GM23338 (cell line): ENCODE measurements at regions not wholly inside any gene's neighbourhood (a gene's known extent, or its start where the extent isn't known, plus 50 kb on each side); places are given as distances from the start of the nearest gene placed in this dataset.

ENCODE experiments used
- ATAC-seq: fragments of 200-7000 bp; cut with Tn5 transposase; 3 replicates; pipeline ENCODE4 v1.9.1; 2020
- DNase-seq: peaks from one replicate; pipeline ENCODE4 v3.0.0-alpha.2; 2015; ENCODE audit warnings: low spot score
- H2AFZ ChIP-seq: fragments of 200-600 bp; sonication (generic); 2 replicates; pipeline ENCODE4 v1.8.0; 2016; ENCODE audit warnings: antibody characterized with exemption, mild to moderate bottlenecking, moderate library complexity
- H3F3A ChIP-seq: fragments of 200-600 bp; sonication (generic); replicated peaks from 2 replicates; pipeline ENCODE4 v1.8.0; 2017; ENCODE audit warnings: antibody characterized with exemption, mixed run types, low read depth
- H3K27ac ChIP-seq: fragments of 200-600 bp; sonication (generic); 2 replicates; pipeline ENCODE4 v1.6.1; 2016; ENCODE audit warnings: low read depth
- H3K27me3 ChIP-seq: fragments of 200-600 bp; sonication (generic); 2 replicates; pipeline ENCODE4 v1.8.0; 2016; ENCODE audit warnings: mild to moderate bottlenecking, mixed run types, moderate library complexity; ENCODE audit not compliant: insufficient read depth
- H3K36me3 ChIP-seq: fragments of 200-600 bp; sonication (generic); 2 replicates; pipeline ENCODE4 v1.8.0; 2016; ENCODE audit warnings: mild to moderate bottlenecking; ENCODE audit not compliant: insufficient read depth
- H3K4me1 ChIP-seq: fragments of 200-600 bp; sonication (generic); 2 replicates; pipeline ENCODE4 v1.8.0; 2016; ENCODE audit warnings: mild to moderate bottlenecking, moderate library complexity; ENCODE audit not compliant: insufficient read depth
- H3K4me2 ChIP-seq: fragments of 200-600 bp; sonication (generic); 2 replicates; pipeline ENCODE4 v1.7.1; 2017; ENCODE audit warnings: mixed run types
- H3K4me3 ChIP-seq: fragments of 200-600 bp; sonication (generic); 2 replicates; pipeline ENCODE4 v1.6.1; 2016; ENCODE audit warnings: mixed run types
- H3K79me2 ChIP-seq: fragments of 200-600 bp; sonication (generic); replicated peaks from 2 replicates; pipeline ENCODE4 v1.8.0; 2017; ENCODE audit warnings: mild to moderate bottlenecking; ENCODE audit not compliant: insufficient read depth
- H3K9me2 ChIP-seq: fragments of 200-600 bp; sonication (generic); 2 replicates; pipeline ENCODE4 v1.8.0; 2017; ENCODE audit not compliant: insufficient read depth
- H4K20me1 ChIP-seq: fragments of 200-600 bp; sonication (generic); replicated peaks from 2 replicates; pipeline ENCODE4 v1.8.0; 2017; ENCODE audit warnings: mild to moderate bottlenecking; ENCODE audit not compliant: insufficient read depth
- H3K27ac Mint-ChIP-seq: 2 replicates; pipeline ENCODE4 v1.8.0; 2020; ENCODE audit warnings: inconsistent platforms, mild to moderate bottlenecking, moderate library complexity, mixed read lengths
- H3K27me3 Mint-ChIP-seq: 3 replicates; pipeline ENCODE4 v1.8.0; 2022; ENCODE audit warnings: low read depth, mild to moderate bottlenecking, moderate library complexity, mixed read lengths, inconsistent platforms; ENCODE audit not compliant: insufficient read depth, poor library complexity
- H3K36me3 Mint-ChIP-seq: 3 replicates; pipeline ENCODE4 v1.8.0; 2021; ENCODE audit warnings: low read depth, mild to moderate bottlenecking, inconsistent platforms, moderate library complexity, mixed read lengths
- H3K4me1 Mint-ChIP-seq: 3 replicates; pipeline ENCODE4 v1.8.0; 2020; ENCODE audit warnings: mild to moderate bottlenecking, inconsistent platforms, mixed read lengths
- H3K4me3 Mint-ChIP-seq: 3 replicates; pipeline ENCODE4 v1.8.0; 2021; ENCODE audit warnings: moderate library complexity, mild to moderate bottlenecking, inconsistent platforms, mixed read lengths
- H3K9me3 Mint-ChIP-seq: 3 replicates; pipeline ENCODE4 v1.8.0; 2020; ENCODE audit warnings: moderate library complexity, mild to moderate bottlenecking, inconsistent platforms, mixed read lengths
- CREB1 ChIP-seq: fragments of 250-450 bp; sonication (Bioruptor Pico); IDR thresholded peaks from 2 replicates; pipeline ENCODE4 v1.5.0; 2020; ENCODE audit warnings: low read depth, mild to moderate bottlenecking, moderate library complexity
- EZH2 ChIP-seq: fragments of 200-600 bp; sonication (generic); IDR thresholded peaks from one replicate; pipeline ENCODE4 v1.8.0; 2017; ENCODE audit warnings: antibody characterized with exemption, mild to moderate bottlenecking, low read depth; ENCODE audit not compliant: unreplicated experiment
- EZH2phosphoT487 ChIP-seq: fragments of 200-600 bp; sonication (generic); IDR thresholded peaks from one replicate; pipeline ENCODE4 v1.8.1; 2018; ENCODE audit warnings: antibody characterized with exemption; ENCODE audit not compliant: unreplicated experiment
- JUNB ChIP-seq: IDR thresholded peaks from one replicate; pipeline ENCODE4 v1.6.1; 2016; ENCODE audit warnings: antibody characterized with exemption; ENCODE audit not compliant: unreplicated experiment
- NANOG ChIP-seq: IDR thresholded peaks from 2 replicates; pipeline ENCODE4 v1.6.1; 2016; ENCODE audit warnings: antibody characterized with exemption, borderline replicate concordance
- POLR2AphosphoS5 ChIP-seq: IDR thresholded peaks from 2 replicates; pipeline ENCODE4 v1.6.1; 2016; ENCODE audit warnings: antibody characterized with exemption, low read depth
- STAT1 ChIP-seq: IDR thresholded peaks from one replicate; pipeline ENCODE4 v1.6.1; 2016; ENCODE audit warnings: antibody characterized with exemption; ENCODE audit not compliant: unreplicated experiment
- ZNF114 ChIP-seq: fragments of 250-450 bp; sonication (Bioruptor Pico); IDR thresholded peaks from 2 replicates; pipeline ENCODE4 v1.5.0; 2020; ENCODE audit warnings: mild to moderate bottlenecking, moderate library complexity
- ZNF331 ChIP-seq: fragments of 250-450 bp; sonication (Bioruptor Pico); IDR thresholded peaks from 2 replicates; pipeline ENCODE4 v1.5.0; 2020; ENCODE audit warnings: low read depth, mild to moderate bottlenecking, moderate library complexity
- TF ChIP-seq, protein P1 (sequence below): IDR thresholded peaks from one replicate; pipeline ENCODE4 v1.6.1; 2018; ENCODE audit warnings: antibody characterized with exemption; ENCODE audit not compliant: unreplicated experiment
- TF ChIP-seq, protein P2 (sequence below): fragments of 250-450 bp; sonication (Bioruptor Pico); IDR thresholded peaks from 2 replicates; pipeline ENCODE4 v1.5.0; 2020; ENCODE audit warnings: mild to moderate bottlenecking, moderate library complexity
- TF ChIP-seq, protein P3 (sequence below): IDR thresholded peaks from 2 replicates; pipeline ENCODE4 v1.6.1; 2016; ENCODE audit warnings: antibody characterized with exemption
- TF ChIP-seq, protein P4 (sequence below), 2 experiments: fragments of 200-600 bp in 1 of 2; sonication (generic) in 1 of 2; conservative IDR thresholded peaks; 2 replicates each; pipeline versions ENCODE4 v1.5.1 to v1.6.1; 2016 to 2017; ENCODE audit warnings: antibody characterized with exemption in 2 of 2, low read depth in 2 of 2, mild to moderate bottlenecking in 2 of 2, moderate library complexity in 1 of 2

DNA sequence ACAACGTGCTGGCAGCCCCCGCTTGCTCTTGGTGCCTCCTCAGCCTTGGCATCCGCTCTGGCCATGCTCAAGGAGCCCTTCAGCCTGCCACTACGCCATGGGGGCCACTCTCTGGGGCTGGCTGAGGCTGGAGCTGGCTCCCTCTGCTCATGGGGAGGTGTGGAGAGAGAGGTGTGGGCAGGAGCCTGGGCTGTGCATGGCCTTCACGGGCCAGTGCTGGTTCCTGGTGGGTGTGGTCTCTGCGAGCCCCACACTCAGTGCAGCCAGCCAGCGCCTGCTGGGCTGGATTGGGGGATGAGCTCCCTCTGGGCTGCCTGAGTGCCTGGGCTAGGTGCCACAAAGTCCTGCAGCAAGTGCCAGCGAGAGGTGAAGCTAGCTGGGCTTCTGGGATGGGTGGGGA is 1289.1 kb downstream of the OLFM4 start:
- 0 out of 2 replicates have a peak, but pooled peaks cover 3% of the 10 kb centered on the region for H3K9me2 ChIP-seq
- H3K4me1 ChIP-seq = peaks cover 4% of the 10 kb centered on the region; the same call in 1 of the 2 replicates
- TF ChIP-seq, protein P1, sequence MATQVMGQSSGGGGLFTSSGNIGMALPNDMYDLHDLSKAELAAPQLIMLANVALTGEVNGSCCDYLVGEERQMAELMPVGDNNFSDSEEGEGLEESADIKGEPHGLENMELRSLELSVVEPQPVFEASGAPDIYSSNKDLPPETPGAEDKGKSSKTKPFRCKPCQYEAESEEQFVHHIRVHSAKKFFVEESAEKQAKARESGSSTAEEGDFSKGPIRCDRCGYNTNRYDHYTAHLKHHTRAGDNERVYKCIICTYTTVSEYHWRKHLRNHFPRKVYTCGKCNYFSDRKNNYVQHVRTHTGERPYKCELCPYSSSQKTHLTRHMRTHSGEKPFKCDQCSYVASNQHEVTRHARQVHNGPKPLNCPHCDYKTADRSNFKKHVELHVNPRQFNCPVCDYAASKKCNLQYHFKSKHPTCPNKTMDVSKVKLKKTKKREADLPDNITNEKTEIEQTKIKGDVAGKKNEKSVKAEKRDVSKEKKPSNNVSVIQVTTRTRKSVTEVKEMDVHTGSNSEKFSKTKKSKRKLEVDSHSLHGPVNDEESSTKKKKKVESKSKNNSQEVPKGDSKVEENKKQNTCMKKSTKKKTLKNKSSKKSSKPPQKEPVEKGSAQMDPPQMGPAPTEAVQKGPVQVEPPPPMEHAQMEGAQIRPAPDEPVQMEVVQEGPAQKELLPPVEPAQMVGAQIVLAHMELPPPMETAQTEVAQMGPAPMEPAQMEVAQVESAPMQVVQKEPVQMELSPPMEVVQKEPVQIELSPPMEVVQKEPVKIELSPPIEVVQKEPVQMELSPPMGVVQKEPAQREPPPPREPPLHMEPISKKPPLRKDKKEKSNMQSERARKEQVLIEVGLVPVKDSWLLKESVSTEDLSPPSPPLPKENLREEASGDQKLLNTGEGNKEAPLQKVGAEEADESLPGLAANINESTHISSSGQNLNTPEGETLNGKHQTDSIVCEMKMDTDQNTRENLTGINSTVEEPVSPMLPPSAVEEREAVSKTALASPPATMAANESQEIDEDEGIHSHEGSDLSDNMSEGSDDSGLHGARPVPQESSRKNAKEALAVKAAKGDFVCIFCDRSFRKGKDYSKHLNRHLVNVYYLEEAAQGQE = no peak
- TF ChIP-seq, protein P2, sequence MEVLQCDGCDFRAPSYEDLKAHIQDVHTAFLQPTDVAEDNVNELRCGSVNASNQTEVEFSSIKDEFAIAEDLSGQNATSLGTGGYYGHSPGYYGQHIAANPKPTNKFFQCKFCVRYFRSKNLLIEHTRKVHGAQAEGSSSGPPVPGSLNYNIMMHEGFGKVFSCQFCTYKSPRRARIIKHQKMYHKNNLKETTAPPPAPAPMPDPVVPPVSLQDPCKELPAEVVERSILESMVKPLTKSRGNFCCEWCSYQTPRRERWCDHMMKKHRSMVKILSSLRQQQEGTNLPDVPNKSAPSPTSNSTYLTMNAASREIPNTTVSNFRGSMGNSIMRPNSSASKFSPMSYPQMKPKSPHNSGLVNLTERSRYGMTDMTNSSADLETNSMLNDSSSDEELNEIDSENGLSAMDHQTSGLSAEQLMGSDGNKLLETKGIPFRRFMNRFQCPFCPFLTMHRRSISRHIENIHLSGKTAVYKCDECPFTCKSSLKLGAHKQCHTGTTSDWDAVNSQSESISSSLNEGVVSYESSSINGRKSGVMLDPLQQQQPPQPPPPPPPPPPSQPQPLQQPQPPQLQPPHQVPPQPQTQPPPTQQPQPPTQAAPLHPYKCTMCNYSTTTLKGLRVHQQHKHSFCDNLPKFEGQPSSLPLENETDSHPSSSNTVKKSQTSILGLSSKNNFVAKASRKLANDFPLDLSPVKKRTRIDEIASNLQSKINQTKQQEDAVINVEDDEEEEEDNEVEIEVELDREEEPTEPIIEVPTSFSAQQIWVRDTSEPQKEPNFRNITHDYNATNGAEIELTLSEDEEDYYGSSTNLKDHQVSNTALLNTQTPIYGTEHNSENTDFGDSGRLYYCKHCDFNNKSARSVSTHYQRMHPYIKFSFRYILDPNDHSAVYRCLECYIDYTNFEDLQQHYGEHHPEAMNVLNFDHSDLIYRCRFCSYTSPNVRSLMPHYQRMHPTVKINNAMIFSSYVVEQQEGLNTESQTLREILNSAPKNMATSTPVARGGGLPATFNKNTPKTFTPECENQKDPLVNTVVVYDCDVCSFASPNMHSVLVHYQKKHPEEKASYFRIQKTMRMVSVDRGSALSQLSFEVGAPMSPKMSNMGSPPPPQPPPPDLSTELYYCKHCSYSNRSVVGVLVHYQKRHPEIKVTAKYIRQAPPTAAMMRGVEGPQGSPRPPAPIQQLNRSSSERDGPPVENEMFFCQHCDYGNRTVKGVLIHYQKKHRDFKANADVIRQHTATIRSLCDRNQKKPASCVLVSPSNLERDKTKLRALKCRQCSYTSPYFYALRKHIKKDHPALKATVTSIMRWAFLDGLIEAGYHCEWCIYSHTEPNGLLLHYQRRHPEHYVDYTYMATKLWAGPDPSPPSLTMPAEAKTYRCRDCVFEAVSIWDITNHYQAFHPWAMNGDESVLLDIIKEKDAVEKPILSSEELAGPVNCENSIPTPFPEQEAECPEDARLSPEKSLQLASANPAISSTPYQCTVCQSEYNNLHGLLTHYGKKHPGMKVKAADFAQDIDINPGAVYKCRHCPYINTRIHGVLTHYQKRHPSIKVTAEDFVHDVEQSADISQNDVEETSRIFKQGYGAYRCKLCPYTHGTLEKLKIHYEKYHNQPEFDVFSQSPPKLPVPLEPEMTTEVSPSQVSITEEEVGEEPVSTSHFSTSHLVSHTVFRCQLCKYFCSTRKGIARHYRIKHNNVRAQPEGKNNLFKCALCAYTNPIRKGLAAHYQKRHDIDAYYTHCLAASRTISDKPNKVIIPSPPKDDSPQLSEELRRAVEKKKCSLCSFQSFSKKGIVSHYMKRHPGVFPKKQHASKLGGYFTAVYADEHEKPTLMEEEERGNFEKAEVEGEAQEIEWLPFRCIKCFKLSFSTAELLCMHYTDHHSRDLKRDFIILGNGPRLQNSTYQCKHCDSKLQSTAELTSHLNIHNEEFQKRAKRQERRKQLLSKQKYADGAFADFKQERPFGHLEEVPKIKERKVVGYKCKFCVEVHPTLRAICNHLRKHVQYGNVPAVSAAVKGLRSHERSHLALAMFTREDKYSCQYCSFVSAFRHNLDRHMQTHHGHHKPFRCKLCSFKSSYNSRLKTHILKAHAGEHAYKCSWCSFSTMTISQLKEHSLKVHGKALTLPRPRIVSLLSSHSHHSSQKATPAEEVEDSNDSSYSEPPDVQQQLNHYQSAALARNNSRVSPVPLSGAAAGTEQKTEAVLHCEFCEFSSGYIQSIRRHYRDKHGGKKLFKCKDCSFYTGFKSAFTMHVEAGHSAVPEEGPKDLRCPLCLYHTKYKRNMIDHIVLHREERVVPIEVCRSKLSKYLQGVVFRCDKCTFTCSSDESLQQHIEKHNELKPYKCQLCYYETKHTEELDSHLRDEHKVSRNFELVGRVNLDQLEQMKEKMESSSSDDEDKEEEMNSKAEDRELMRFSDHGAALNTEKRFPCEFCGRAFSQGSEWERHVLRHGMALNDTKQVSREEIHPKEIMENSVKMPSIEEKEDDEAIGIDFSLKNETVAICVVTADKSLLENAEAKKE (CRISPR knock-in tag) = no peak
- TF ChIP-seq STAT1 (no peak), ZNF114 (CRISPR knock-in tag) (no peak), EZH2phosphoT487 (no peak), POLR2AphosphoS5 (no peak), JUNB (no peak), NANOG (no peak), CREB1 (CRISPR knock-in tag) (no peak), EZH2 (no peak), ZNF331 (CRISPR knock-in tag) (no peak)
- TF ChIP-seq, protein P3, sequence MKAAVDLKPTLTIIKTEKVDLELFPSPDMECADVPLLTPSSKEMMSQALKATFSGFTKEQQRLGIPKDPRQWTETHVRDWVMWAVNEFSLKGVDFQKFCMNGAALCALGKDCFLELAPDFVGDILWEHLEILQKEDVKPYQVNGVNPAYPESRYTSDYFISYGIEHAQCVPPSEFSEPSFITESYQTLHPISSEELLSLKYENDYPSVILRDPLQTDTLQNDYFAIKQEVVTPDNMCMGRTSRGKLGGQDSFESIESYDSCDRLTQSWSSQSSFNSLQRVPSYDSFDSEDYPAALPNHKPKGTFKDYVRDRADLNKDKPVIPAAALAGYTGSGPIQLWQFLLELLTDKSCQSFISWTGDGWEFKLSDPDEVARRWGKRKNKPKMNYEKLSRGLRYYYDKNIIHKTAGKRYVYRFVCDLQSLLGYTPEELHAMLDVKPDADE = no peak
- TF ChIP-seq, protein P4, sequence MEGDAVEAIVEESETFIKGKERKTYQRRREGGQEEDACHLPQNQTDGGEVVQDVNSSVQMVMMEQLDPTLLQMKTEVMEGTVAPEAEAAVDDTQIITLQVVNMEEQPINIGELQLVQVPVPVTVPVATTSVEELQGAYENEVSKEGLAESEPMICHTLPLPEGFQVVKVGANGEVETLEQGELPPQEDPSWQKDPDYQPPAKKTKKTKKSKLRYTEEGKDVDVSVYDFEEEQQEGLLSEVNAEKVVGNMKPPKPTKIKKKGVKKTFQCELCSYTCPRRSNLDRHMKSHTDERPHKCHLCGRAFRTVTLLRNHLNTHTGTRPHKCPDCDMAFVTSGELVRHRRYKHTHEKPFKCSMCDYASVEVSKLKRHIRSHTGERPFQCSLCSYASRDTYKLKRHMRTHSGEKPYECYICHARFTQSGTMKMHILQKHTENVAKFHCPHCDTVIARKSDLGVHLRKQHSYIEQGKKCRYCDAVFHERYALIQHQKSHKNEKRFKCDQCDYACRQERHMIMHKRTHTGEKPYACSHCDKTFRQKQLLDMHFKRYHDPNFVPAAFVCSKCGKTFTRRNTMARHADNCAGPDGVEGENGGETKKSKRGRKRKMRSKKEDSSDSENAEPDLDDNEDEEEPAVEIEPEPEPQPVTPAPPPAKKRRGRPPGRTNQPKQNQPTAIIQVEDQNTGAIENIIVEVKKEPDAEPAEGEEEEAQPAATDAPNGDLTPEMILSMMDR (conservative IDR thresholded peaks at IDR 0.05; ENCODE audit: low read depth in 2 of 2) = no peak
- no peak overlapping the region for H3K4me3 Mint-ChIP-seq
- peaks cover 35% of the 10 kb centered on the region for H3K9me3 Mint-ChIP-seq
- no peaks in the 10 kb centered on the region for H3K27me3 Mint-ChIP-seq
- H4K20me1 ChIP-seq = no peaks in the 10 kb centered on the region
- ATAC-seq (no peak), DNase-seq (no peak)
- H3K79me2 ChIP-seq = no peaks in the 10 kb centered on the region
- H3K4me1 Mint-ChIP-seq = no peaks in the 10 kb centered on the region; the same call in 2 of the 3 replicates
- H3K36me3 ChIP-seq = 0 out of 2 replicates have a peak, but pooled peaks cover 3% of the 10 kb centered on the region
- H3K27ac Mint-ChIP-seq = no peak overlapping the region
- no peak overlapping the region for H2AFZ ChIP-seq
- peaks cover 22% of the 10 kb centered on the region for H3K36me3 Mint-ChIP-seq
- H3K27ac ChIP-seq = no peak overlapping the region
- no peak overlapping the region for H3K4me2 ChIP-seq
- no peaks in the 10 kb centered on the region for H3K27me3 ChIP-seq
- no peaks in the 10 kb centered on the region for H3F3A ChIP-seq
- H3K4me3 ChIP-seq = no peak overlapping the region
